SK-N-SH (cell line): ENCODE measurements at regions not wholly inside any gene's neighbourhood (a gene's known extent, or its start where the extent isn't known, plus 50 kb on each side); places are given as distances from the start of the nearest gene placed in this dataset.

Experiments used
- CTCF ChIA-PET: fragments of 300-600, 350-600 bp; formaldehyde crosslinking; extraction: SDS; loops from one replicate; lab custom pipeline; 2021; lab: Yijun Ruan, JAX
- POLR2A ChIA-PET: fragments of 350-600 bp; sonication (Branson Sonifier 250); formaldehyde crosslinking; extraction: SDS; loops from one replicate; lab custom pipeline; 2020; ENCODE audit warnings: antibody characterized with exemption, inconsistent platforms; lab: Yijun Ruan, JAX
- DNase-seq: peaks from one replicate; pipeline ENCODE4 v3.0.0; 2012
- H2AFZ ChIP-seq: fragments of 200-600 bp; sonication (generic); 2 replicates; pipeline ENCODE4 v1.8.1; 2016; ENCODE audit warnings: antibody characterized with exemption, mild to moderate bottlenecking, low read depth
- H3F3A ChIP-seq: fragments of 200-600 bp; sonication (generic); replicated peaks from 2 replicates; pipeline ENCODE3; 2016; ENCODE audit warnings: antibody characterized with exemption, mild to moderate bottlenecking; ENCODE audit not compliant: insufficient read depth
- H3K27ac ChIP-seq, 2 experiments: fragments of 200-500 bp in 1 of 2; fragments of 200-600 bp in 1 of 2; sonication (Bioruptor generic) in 1 of 2; sonication (generic), shearing (Covaris generic) in 1 of 2; 2 replicates each; pipeline versions ENCODE4 v1.5.1 to v1.6.1; 2014 to 2016; ENCODE audit warnings: low read depth in 2 of 2, inconsistent platforms in 1 of 2, low read length in 1 of 2, mild to moderate bottlenecking in 1 of 2, mixed read lengths in 1 of 2
- H3K27me3 ChIP-seq: fragments of 200-600 bp; sonication (generic), shearing (Covaris generic); 2 replicates; pipeline ENCODE4 v1.6.1; 2016; ENCODE audit warnings: mixed run types; ENCODE audit not compliant: insufficient read depth
- H3K36me3 ChIP-seq, 2 experiments: fragments of 200-500 bp in 1 of 2; fragments of 200-600 bp in 1 of 2; sonication (Bioruptor generic) in 1 of 2; sonication (generic) in 1 of 2; replicated peaks in 1 of 2; 2 replicates each; pipeline versions ENCODE3 to v1.5.1; 2014 to 2016; ENCODE audit warnings: low read length in 1 of 2, mild to moderate bottlenecking in 1 of 2; ENCODE audit not compliant: insufficient read depth in 2 of 2, control insufficient read depth in 1 of 2
- H3K4me1 ChIP-seq, 2 experiments: fragments of 200-500 bp in 1 of 2; fragments of 200-600 bp in 1 of 2; sonication (Bioruptor generic) in 1 of 2; sonication (generic), shearing (Covaris generic) in 1 of 2; 2 replicates each; pipeline versions ENCODE4 v1.5.1 to v1.6.1; 2014 to 2016; ENCODE audit warnings: low read depth in 1 of 2, low read length in 1 of 2, mixed run types in 1 of 2; ENCODE audit not compliant: insufficient read depth in 2 of 2, control insufficient read depth in 1 of 2
- H3K4me2 ChIP-seq: fragments of 200-600 bp; sonication (generic), shearing (Covaris generic); 2 replicates; pipeline ENCODE4 v1.6.1; 2017; ENCODE audit warnings: mixed run types
- H3K4me3 ChIP-seq, 2 experiments: fragments of 200-500 bp in 1 of 2; fragments of 200-600 bp in 1 of 2; sonication (Bioruptor generic) in 1 of 2; sonication (generic), shearing (Covaris generic) in 1 of 2; 2 replicates each; pipeline versions ENCODE4 v1.5.1 to v1.8.1; 2014 to 2016; ENCODE audit warnings: low read depth in 2 of 2, inconsistent platforms in 1 of 2, low read length in 1 of 2, mild to moderate bottlenecking in 1 of 2, mixed read lengths in 1 of 2, moderate library complexity in 1 of 2
- H3K79me2 ChIP-seq: fragments of 200-600 bp; sonication (generic); 2 replicates; pipeline ENCODE4 v1.8.1; 2017; ENCODE audit warnings: mild to moderate bottlenecking; ENCODE audit not compliant: insufficient read depth
- H3K9ac ChIP-seq: fragments of 200-600 bp; sonication (generic); 2 replicates; pipeline ENCODE4 v1.6.1; 2017; ENCODE audit warnings: mixed run types
- H3K9me2 ChIP-seq: fragments of 200-600 bp; sonication (generic); 2 replicates; pipeline ENCODE4 v1.6.1; 2017; ENCODE audit warnings: mixed run types
- H3K9me3 ChIP-seq: fragments of 200-600 bp; sonication (generic); 2 replicates; pipeline ENCODE4 v1.6.1; 2017; ENCODE audit warnings: mixed run types, mild to moderate bottlenecking, moderate library complexity
- H4K20me1 ChIP-seq: fragments of 200-600 bp; sonication (generic); 2 replicates; pipeline ENCODE4 v1.6.1; 2017; ENCODE audit warnings: mild to moderate bottlenecking, mixed run types; ENCODE audit not compliant: insufficient read depth
- ELF1 ChIP-seq: IDR thresholded peaks from 2 replicates; pipeline ENCODE4 v1.4.0; 2012
- FOXJ3 ChIP-seq: sonication (generic); formaldehyde crosslinking; IDR thresholded peaks from 2 replicates; pipeline ENCODE4 v1.5.1; 2020; ENCODE audit warnings: mild to moderate bottlenecking, missing genetic modification reagents
- GATA2 ChIP-seq: sonication (generic); formaldehyde crosslinking; IDR thresholded peaks from 2 replicates; pipeline ENCODE4 v1.5.0; 2020; ENCODE audit warnings: mild to moderate bottlenecking, missing genetic modification reagents
- JUND ChIP-seq: IDR thresholded peaks from 2 replicates; pipeline ENCODE4 v1.4.0; 2012
- NFIC ChIP-seq: IDR thresholded peaks from 2 replicates; pipeline ENCODE4 v1.4.0; 2012; ENCODE audit warnings: borderline replicate concordance
- NRF1 ChIP-seq: IDR thresholded peaks from 2 replicates; pipeline ENCODE4 v1.6.1; 2012; ENCODE audit warnings: low read depth, mild to moderate bottlenecking, low read length
- POLR2AphosphoS5 ChIP-seq: IDR thresholded peaks from 2 replicates; pipeline ENCODE4 v1.6.1; 2012; ENCODE audit warnings: low read depth, low read length
- RAD21 ChIP-seq: IDR thresholded peaks from 2 replicates; pipeline ENCODE4 v1.6.1; 2012; ENCODE audit warnings: mild to moderate bottlenecking, low read length
- RCOR1 ChIP-seq: fragments of 150-350 bp; IDR thresholded peaks from 2 replicates; pipeline ENCODE4 v1.6.1; 2017; ENCODE audit warnings: antibody characterized with exemption, low read length
- RFX5 ChIP-seq: IDR thresholded peaks from 2 replicates; pipeline ENCODE4 v1.6.1; 2012; ENCODE audit warnings: mild to moderate bottlenecking, improper control_type of control experiment, low read length
- SMC3 ChIP-seq: IDR thresholded peaks from 2 replicates; pipeline ENCODE4 v1.6.1; 2012; ENCODE audit warnings: low read depth, low read length, improper control_type of control experiment
- YY1 ChIP-seq: IDR thresholded peaks from 2 replicates; pipeline ENCODE4 v1.4.0; 2012; ENCODE audit warnings: low read depth, mild to moderate bottlenecking
- WGBS: methylation state at CpG from one replicate; pipeline ENCODE4 v1.1.6; 2017; ENCODE audit warnings: low lambda C conversion rate; 5-methylcytosine and 5-hydroxymethylcytosine counted together
- TF ChIP-seq, protein P1 (sequence below): fragments of 200-600 bp; sonication (generic); IDR thresholded peaks from 2 replicates; pipeline ENCODE4 v1.6.1; 2017; ENCODE audit warnings: antibody characterized with exemption, mild to moderate bottlenecking, moderate library complexity
- TF ChIP-seq, protein P2 (sequence below): fragments of 150-350 bp; IDR thresholded peaks from 2 replicates; pipeline ENCODE4 v1.6.1; 2016; ENCODE audit warnings: mild to moderate bottlenecking, low read depth, low read length
- TF ChIP-seq, protein P3 (sequence below): fragments of 150-350 bp; IDR thresholded peaks from 2 replicates; pipeline ENCODE4 v1.6.1; 2017; ENCODE audit warnings: antibody characterized with exemption, low read length, low read depth, borderline replicate concordance
- TF ChIP-seq, protein P4 (sequence below): IDR thresholded peaks from 2 replicates; pipeline ENCODE4 v1.4.0; 2012; ENCODE audit warnings: low read depth

DNA sequence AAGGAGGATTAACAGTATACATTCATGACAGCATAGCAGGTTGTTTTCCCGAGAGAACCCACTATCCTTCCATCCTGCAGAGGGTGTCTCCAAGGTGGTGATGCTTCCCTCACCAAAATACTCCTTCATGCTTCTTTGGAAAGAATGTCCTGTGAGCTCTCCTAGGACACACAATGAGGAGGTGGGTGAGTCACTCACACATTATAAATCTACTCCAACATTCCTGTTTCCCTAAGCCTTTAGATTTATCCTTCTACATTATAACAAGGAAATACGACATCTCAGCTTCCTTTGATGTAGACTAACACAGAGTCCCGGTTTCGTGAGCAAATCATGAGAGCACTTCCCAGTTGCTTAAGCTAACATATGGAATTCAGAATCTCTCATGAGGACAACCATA is 689.7 kb upstream of the CELF2 start:
- no peak for DNase-seq
- H3K4me2 ChIP-seq: no peak overlapping the region
- no peak for TF ChIP-seq JUND
- TF ChIP-seq, protein P1, sequence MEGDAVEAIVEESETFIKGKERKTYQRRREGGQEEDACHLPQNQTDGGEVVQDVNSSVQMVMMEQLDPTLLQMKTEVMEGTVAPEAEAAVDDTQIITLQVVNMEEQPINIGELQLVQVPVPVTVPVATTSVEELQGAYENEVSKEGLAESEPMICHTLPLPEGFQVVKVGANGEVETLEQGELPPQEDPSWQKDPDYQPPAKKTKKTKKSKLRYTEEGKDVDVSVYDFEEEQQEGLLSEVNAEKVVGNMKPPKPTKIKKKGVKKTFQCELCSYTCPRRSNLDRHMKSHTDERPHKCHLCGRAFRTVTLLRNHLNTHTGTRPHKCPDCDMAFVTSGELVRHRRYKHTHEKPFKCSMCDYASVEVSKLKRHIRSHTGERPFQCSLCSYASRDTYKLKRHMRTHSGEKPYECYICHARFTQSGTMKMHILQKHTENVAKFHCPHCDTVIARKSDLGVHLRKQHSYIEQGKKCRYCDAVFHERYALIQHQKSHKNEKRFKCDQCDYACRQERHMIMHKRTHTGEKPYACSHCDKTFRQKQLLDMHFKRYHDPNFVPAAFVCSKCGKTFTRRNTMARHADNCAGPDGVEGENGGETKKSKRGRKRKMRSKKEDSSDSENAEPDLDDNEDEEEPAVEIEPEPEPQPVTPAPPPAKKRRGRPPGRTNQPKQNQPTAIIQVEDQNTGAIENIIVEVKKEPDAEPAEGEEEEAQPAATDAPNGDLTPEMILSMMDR: no peak
- no peak for TF ChIP-seq GATA2
- TF ChIP-seq, protein P2, sequence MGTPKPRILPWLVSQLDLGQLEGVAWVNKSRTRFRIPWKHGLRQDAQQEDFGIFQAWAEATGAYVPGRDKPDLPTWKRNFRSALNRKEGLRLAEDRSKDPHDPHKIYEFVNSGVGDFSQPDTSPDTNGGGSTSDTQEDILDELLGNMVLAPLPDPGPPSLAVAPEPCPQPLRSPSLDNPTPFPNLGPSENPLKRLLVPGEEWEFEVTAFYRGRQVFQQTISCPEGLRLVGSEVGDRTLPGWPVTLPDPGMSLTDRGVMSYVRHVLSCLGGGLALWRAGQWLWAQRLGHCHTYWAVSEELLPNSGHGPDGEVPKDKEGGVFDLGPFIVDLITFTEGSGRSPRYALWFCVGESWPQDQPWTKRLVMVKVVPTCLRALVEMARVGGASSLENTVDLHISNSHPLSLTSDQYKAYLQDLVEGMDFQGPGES: no peak
- no peak for TF ChIP-seq NFIC
- no peak for TF ChIP-seq RCOR1
- TF ChIP-seq FOXJ3 (CRISPR knock-in tag): no peak
- TF ChIP-seq ELF1: no peak
- no peaks in the 10 kb centered on the region for H3K79me2 ChIP-seq
- POLR2A ChIA-PET: no interaction called here
- no peak overlapping the region for H3K27ac ChIP-seq
- H3F3A ChIP-seq: no peaks in the 10 kb centered on the region
- no peaks in the 10 kb centered on the region for H3K9me3 ChIP-seq
- no peaks in the 10 kb centered on the region for H3K4me1 ChIP-seq
- H4K20me1 ChIP-seq: no peaks in the 10 kb centered on the region
- H3K9ac ChIP-seq: no peak overlapping the region
- H3K4me3 ChIP-seq: no peak overlapping the region
- no peak overlapping the region for H2AFZ ChIP-seq
- no peaks in the 10 kb centered on the region for H3K27me3 ChIP-seq
- WGBS: 21% methylated on average over 4 of the region's 4 CpGs
- H3K9me2 ChIP-seq: no peaks in the 10 kb centered on the region
- CTCF ChIA-PET: no interaction called here
- H3K36me3 ChIP-seq: no peaks in the 10 kb centered on the region

DNA sequence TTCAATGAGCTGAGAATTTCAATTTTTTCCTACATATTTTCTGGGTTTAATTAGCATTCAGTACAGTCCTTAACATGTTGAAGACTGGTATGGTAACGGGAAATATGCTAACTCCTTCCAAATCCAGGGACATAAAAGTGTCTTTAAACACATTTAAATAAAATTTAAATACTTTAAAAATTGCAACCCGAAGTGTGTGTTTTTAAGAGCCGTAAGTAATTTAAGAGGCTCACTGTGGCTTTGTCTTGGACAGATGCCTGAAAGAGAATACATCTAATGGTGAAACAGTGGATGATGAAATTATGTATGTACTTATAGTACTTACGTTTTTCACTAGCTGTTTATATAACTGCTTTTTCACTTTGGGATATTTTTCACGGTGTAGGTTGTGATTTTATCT is 687.3 kb upstream of the CELF2 start:
- Histone ChIP-seq H3K9me3 (0 out of 2 replicates have a peak, but pooled peaks cover 3% of the 10 kb centered on the region), H3K79me2 (no peaks in the 10 kb centered on the region), H2AFZ (no peak overlapping the region), H3K36me3 (no peaks in the 10 kb centered on the region), H3K27ac (no peak overlapping the region), H3K4me1 (no peaks in the 10 kb centered on the region), H3K4me2 (no peak overlapping the region), H3K27me3 (no peaks in the 10 kb centered on the region), H3K4me3 (no peak overlapping the region), H3K9ac (no peak overlapping the region), H3F3A (no peaks in the 10 kb centered on the region), H3K9me2 (no peaks in the 10 kb centered on the region), H4K20me1 (no peaks in the 10 kb centered on the region)
- POLR2A ChIA-PET: no interaction called here
- WGBS: 14% methylated on average over 5 of the region's 5 CpGs
- CTCF ChIA-PET: no interaction called here
- no peak for DNase-seq
- TF ChIP-seq, protein P3, sequence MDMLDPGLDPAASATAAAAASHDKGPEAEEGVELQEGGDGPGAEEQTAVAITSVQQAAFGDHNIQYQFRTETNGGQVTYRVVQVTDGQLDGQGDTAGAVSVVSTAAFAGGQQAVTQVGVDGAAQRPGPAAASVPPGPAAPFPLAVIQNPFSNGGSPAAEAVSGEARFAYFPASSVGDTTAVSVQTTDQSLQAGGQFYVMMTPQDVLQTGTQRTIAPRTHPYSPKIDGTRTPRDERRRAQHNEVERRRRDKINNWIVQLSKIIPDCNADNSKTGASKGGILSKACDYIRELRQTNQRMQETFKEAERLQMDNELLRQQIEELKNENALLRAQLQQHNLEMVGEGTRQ: no peak
- TF ChIP-seq RFX5 (no peak), YY1 (no peak), RAD21 (no peak), POLR2AphosphoS5 (no peak), NFIC (no peak), SMC3 (no peak), NRF1 (no peak), FOXJ3 (CRISPR knock-in tag) (no peak)
- TF ChIP-seq, protein P4, sequence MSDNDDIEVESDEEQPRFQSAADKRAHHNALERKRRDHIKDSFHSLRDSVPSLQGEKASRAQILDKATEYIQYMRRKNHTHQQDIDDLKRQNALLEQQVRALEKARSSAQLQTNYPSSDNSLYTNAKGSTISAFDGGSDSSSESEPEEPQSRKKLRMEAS: no peak
